ENCODE measurements at regions not wholly inside any gene's neighbourhood (a gene's known extent, or its start where the extent isn't known, plus 50 kb on each side); places are given as distances from the start of the nearest gene placed in this dataset.
"Not testable (repeated sequence)": the region's sequence is repeated elsewhere in the genome, so short reads cannot be mapped to it uniquely, and the experiment has no call there.

- TF ChIP-seq, protein P1, sequence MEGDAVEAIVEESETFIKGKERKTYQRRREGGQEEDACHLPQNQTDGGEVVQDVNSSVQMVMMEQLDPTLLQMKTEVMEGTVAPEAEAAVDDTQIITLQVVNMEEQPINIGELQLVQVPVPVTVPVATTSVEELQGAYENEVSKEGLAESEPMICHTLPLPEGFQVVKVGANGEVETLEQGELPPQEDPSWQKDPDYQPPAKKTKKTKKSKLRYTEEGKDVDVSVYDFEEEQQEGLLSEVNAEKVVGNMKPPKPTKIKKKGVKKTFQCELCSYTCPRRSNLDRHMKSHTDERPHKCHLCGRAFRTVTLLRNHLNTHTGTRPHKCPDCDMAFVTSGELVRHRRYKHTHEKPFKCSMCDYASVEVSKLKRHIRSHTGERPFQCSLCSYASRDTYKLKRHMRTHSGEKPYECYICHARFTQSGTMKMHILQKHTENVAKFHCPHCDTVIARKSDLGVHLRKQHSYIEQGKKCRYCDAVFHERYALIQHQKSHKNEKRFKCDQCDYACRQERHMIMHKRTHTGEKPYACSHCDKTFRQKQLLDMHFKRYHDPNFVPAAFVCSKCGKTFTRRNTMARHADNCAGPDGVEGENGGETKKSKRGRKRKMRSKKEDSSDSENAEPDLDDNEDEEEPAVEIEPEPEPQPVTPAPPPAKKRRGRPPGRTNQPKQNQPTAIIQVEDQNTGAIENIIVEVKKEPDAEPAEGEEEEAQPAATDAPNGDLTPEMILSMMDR (IDR thresholded peaks at IDR 0.05) = not testable (repeated sequence)
- not testable (repeated sequence) for TF ChIP-seq BHLHE40 (IDR thresholded peaks at IDR 0.05; ENCODE audit: low read depth, low read length); ESRRA (IDR thresholded peaks at IDR 0.05; ENCODE audit: borderline replicate concordance, low read length)
These were observed 311.2 kb upstream of the KITLG start for GRCh38 chr12:88891434-88891833.
